Colonic mucosa (tissue), 4 donors: ENCODE measurements at regions not wholly inside any gene's neighbourhood (a gene's known extent, or its start where the extent isn't known, plus 50 kb on each side); places are given as distances from the start of the nearest gene placed in this dataset.

Experiments
- DNase-seq: peaks from one replicate; pipeline ENCODE4 v3.0.0-alpha.2; 2020
- H3K27ac ChIP-seq: fragments of 200-600 bp; one replicate; pipeline ENCODE4 v1.8.0; 2021
- H3K27me3 ChIP-seq: fragments of 200-600 bp; one replicate; pipeline ENCODE4 v1.8.0; 2021
- H3K36me3 ChIP-seq: fragments of 200-600 bp; one replicate; pipeline ENCODE4 v1.8.0; 2021
- H3K4me1 ChIP-seq: fragments of 200-600 bp; one replicate; pipeline ENCODE4 v1.8.0; 2021; ENCODE audit warnings: mild to moderate bottlenecking
- H3K4me3 ChIP-seq: fragments of 200-600 bp; one replicate; pipeline ENCODE4 v1.8.0; 2021
- H3K9ac ChIP-seq, 2 donors: one replicate each; pipeline ENCODE4 v1.7.0; 2013; ENCODE audit warnings: control low read depth in 2 of 2, low read depth in 2 of 2, low read length in 2 of 2
- H3K9me3 ChIP-seq: fragments of 200-600 bp; one replicate; pipeline ENCODE4 v1.8.0; 2021
- intact Hi-C: fragments of 100-400 bp; cut with DNase I; formaldehyde crosslinking; loops from one replicate; pipeline ENCODE4 v1.14.1; 2022
- TF ChIP-seq, protein P1 (sequence below): fragments of 200-600 bp; IDR thresholded peaks from one replicate; pipeline ENCODE4 v1.8.0; 2022; ENCODE audit warnings: antibody characterized with exemption, mild to moderate bottlenecking
- donor health status: healthy.
- donor health status: DM: no; HTN: no; CAD: no.
- donor health status: DM: no; HTN: no; CAD: no.

GRCh38 chr7:121517591-121517990 lies 121.5 kb upstream of the FAM3C start:
- no peaks in the 10 kb centered on the region for H3K4me1 ChIP-seq
- intact Hi-C loops: no loop called here
- H3K4me3 ChIP-seq: no peak overlapping the region
- no peak overlapping the region for H3K27ac ChIP-seq
- no peaks in the 10 kb centered on the region for H3K27me3 ChIP-seq
- DNase-seq: no peak
- no peaks in the 10 kb centered on the region for H3K9me3 ChIP-seq
- H3K36me3 ChIP-seq: no peaks in the 10 kb centered on the region
- TF ChIP-seq, protein P1, sequence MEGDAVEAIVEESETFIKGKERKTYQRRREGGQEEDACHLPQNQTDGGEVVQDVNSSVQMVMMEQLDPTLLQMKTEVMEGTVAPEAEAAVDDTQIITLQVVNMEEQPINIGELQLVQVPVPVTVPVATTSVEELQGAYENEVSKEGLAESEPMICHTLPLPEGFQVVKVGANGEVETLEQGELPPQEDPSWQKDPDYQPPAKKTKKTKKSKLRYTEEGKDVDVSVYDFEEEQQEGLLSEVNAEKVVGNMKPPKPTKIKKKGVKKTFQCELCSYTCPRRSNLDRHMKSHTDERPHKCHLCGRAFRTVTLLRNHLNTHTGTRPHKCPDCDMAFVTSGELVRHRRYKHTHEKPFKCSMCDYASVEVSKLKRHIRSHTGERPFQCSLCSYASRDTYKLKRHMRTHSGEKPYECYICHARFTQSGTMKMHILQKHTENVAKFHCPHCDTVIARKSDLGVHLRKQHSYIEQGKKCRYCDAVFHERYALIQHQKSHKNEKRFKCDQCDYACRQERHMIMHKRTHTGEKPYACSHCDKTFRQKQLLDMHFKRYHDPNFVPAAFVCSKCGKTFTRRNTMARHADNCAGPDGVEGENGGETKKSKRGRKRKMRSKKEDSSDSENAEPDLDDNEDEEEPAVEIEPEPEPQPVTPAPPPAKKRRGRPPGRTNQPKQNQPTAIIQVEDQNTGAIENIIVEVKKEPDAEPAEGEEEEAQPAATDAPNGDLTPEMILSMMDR: no peak
- H3K9ac ChIP-seq: no peak overlapping the region

DNA sequence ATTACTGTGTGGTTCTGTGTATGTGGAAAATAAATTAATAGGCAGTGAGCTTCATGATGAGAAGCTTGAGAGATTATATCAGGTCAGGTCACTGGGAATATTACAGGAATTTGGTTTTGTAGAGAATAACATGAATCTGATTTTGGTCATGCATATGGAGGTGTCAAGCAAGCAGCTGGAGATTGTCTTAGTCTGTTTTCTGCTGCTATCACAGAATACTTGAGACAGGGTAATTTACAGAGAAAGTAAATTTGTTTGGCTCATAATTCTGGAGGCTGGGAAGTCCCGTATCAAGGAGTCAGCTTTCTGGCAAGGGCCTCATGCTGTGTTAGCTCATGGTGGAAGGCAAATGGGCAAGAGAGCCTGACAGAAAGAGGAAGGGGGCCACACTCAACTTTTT lies 120.7 kb upstream of the FAM3C start:
- intact Hi-C loops: no loop called here
- no peak overlapping the region for H3K27ac ChIP-seq
- TF ChIP-seq, protein P1: no peak
- H3K9me3 ChIP-seq: no peaks in the 10 kb centered on the region
- no peak for DNase-seq
- H3K9ac ChIP-seq: no peak overlapping the region
- no peak overlapping the region for H3K4me3 ChIP-seq
- H3K36me3 ChIP-seq: no peaks in the 10 kb centered on the region
- no peaks in the 10 kb centered on the region for H3K4me1 ChIP-seq
- no peaks in the 10 kb centered on the region for H3K27me3 ChIP-seq

GRCh38 chr7:121515630-121516401 lies 119.7 kb upstream of the FAM3C start:
- intact Hi-C loops: no loop called here

GRCh38 chr7:121515229-121515628 lies 119.1 kb upstream of the FAM3C start:
- DNase-seq: no peak
- Histone ChIP-seq H3K4me1 (no peaks in the 10 kb centered on the region), H3K9ac (no peak overlapping the region), H3K27ac (no peak overlapping the region), H3K9me3 (no peaks in the 10 kb centered on the region), H3K27me3 (no peaks in the 10 kb centered on the region), H3K4me3 (no peak overlapping the region), H3K36me3 (no peaks in the 10 kb centered on the region)
- TF ChIP-seq, protein P1: no peak
- intact Hi-C loops: no loop called here

More at GRCh38 chr7:121515630-121516401, 119.7 kb upstream of the FAM3C start:
- DNase-seq: no peak
- Histone ChIP-seq H3K4me3 (no peak overlapping the region), H3K36me3 (no peaks in the 10 kb centered on the region), H3K27me3 (no peaks in the 10 kb centered on the region), H3K9me3 (no peaks in the 10 kb centered on the region), H3K9ac (no peak overlapping the region), H3K4me1 (no peaks in the 10 kb centered on the region), H3K27ac (no peak overlapping the region)
- TF ChIP-seq, protein P1: no peak

DNA sequence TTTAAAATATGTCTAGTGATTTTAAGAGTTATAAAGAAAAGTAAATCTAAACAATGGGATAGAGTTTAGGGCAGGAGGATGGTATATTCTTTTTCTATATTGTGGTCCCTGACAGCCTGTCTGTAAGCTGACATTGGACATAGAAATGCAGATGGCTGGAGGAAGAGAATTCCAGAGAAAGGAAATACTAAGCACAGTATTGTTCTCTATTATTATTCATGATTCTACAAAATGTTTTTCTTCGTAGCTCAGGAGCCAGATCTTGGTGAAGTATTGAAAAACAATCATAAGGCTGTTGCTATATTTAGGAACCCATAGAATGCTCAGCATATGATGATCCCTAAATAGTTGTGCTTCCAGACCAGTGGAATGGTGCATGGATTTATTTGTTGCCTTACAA lies 117.0 kb upstream of the FAM3C start:
- Histone ChIP-seq H3K36me3 (no peaks in the 10 kb centered on the region), H3K27me3 (no peaks in the 10 kb centered on the region), H3K9me3 (no peaks in the 10 kb centered on the region), H3K27ac (no peak overlapping the region), H3K4me3 (no peak overlapping the region), H3K4me1 (no peaks in the 10 kb centered on the region), H3K9ac (no peak overlapping the region)
- TF ChIP-seq, protein P1: no peak
- intact Hi-C loops: no loop called here
- no peak for DNase-seq
